H1 (cell line): ENCODE measurements at regions not wholly inside any gene's neighbourhood (a gene's known extent, or its start where the extent isn't known, plus 50 kb on each side); places are given as distances from the start of the nearest gene placed in this dataset.

Experiments
- CHD2 ChIP-seq: IDR thresholded peaks from 2 replicates; pipeline ENCODE4 v1.6.1; 2012; ENCODE audit warnings: low read length, improper control_type of control experiment
- KDM5A ChIP-seq: fragments of 200-600 bp; IDR thresholded peaks from 2 replicates; pipeline ENCODE4 v1.7.1; 2012; ENCODE audit warnings: mild to moderate bottlenecking, low read length, inconsistent platforms, mixed read lengths
- POLR2A ChIP-seq, 2 experiments: IDR thresholded peaks; 1 replicate in 1 of 2; 2 replicates in 1 of 2; pipeline ENCODE4 v1.6.1; 2011; ENCODE audit warnings: low read depth in 2 of 2, low read length in 2 of 2, mild to moderate bottlenecking in 2 of 2; ENCODE audit errors: control extremely low read depth in 1 of 2
- RXRA ChIP-seq: IDR thresholded peaks from 2 replicates; pipeline ENCODE4 v1.6.1; 2011; ENCODE audit warnings: low read depth, mild to moderate bottlenecking, low read length, moderate library complexity; ENCODE audit not compliant: insufficient read depth
- SIRT6 ChIP-seq: IDR thresholded peaks from one replicate; pipeline ENCODE4 v1.7.1; 2012; ENCODE audit warnings: low read length, inconsistent platforms
- USF2 ChIP-seq: IDR thresholded peaks from 2 replicates; pipeline ENCODE4 v1.6.1; 2011; ENCODE audit warnings: low read length, improper control_type of control experiment

GRCh38 chr6:166041277-166041676 is 126.4 kb downstream of the TBXT start (continued):
- TF ChIP-seq SIRT6 (no peak), CHD2 (no peak), POLR2A (IDR thresholded peaks at IDR 0.05; ENCODE audit: control extremely low read depth in 1 of 2, low read depth in 2 of 2, low read length in 2 of 2) (no peak), RXRA (no peak), USF2 (no peak), KDM5A (no peak)
